ENCODE measurements at regions not wholly inside any gene's neighbourhood (a gene's known extent, or its start where the extent isn't known, plus 50 kb on each side); places are given as distances from the start of the nearest gene placed in this dataset.

- H3K4me3 ChIP-seq (ENCODE audit: low read depth, low read length, poor library complexity, severe bottlenecking): no peak overlapping the region
- H3K27ac ChIP-seq (ENCODE audit: low read depth, low read length, poor library complexity, severe bottlenecking): no peak overlapping the region
- H4K20me1 ChIP-seq (ENCODE audit: insufficient read depth, low read length): no peaks in the 10 kb centered on the region
- H3K4me1 ChIP-seq (ENCODE audit: insufficient read depth, low read length, poor library complexity, severe bottlenecking): no peaks in the 10 kb centered on the region
- H3K9me2 ChIP-seq (ENCODE audit: insufficient read depth, low read length): no peaks in the 10 kb centered on the region
- no peak overlapping the region for H3K4me2 ChIP-seq (ENCODE audit: low read length)
- CTCF ChIA-PET (ENCODE audit: unreplicated experiment): no interaction called here
- no peak for TF ChIP-seq EZH2phosphoT487 (IDR thresholded peaks at IDR 0.05; ENCODE audit: borderline replicate concordance, low read depth, low read length)
- no peak for TF ChIP-seq CTCF (conservative IDR thresholded peaks at IDR 0.05; ENCODE audit: low read length)
- no peak overlapping the region for H2AFZ ChIP-seq (ENCODE audit: low read length)
- no peak for DNase-seq (ENCODE audit: low spot score)
- H3K79me2 ChIP-seq (ENCODE audit: insufficient read depth, low read depth, low read length): no peaks in the 10 kb centered on the region
- BruUV-seq (replicated peaks): no TSS peak
- POLR2A ChIA-PET: interaction anchor here (0.7 to 1.5 kb wide), 3 partner anchors 9 to 126 kb away, joined by 3 to 6 read pairs (median 4); no protein-coding TSS in a partner anchor
- intact Hi-C loops (cut with micrococcal nuclease; ENCODE audit: unreplicated experiment): no loop called here
- H3K9me3 ChIP-seq (ENCODE audit: low read length): no peaks in the 10 kb centered on the region
- H3K36me3 ChIP-seq (ENCODE audit: insufficient read depth, low read length): no peaks in the 10 kb centered on the region
Measured at GRCh38 chr5:174556756-174557155, 167.6 kb upstream of the MSX2 start.

- Histone ChIP-seq H3K4me3 (ENCODE audit: low read depth, low read length, poor library complexity, severe bottlenecking) (no peak overlapping the region), H4K20me1 (ENCODE audit: insufficient read depth, low read length) (no peaks in the 10 kb centered on the region), H2AFZ (ENCODE audit: low read length) (no peak overlapping the region), H3K9me2 (ENCODE audit: insufficient read depth, low read length) (no peaks in the 10 kb centered on the region), H3K9me3 (ENCODE audit: low read length) (no peaks in the 10 kb centered on the region), H3K36me3 (ENCODE audit: insufficient read depth, low read length) (no peaks in the 10 kb centered on the region), H3K4me1 (ENCODE audit: insufficient read depth, low read length, poor library complexity, severe bottlenecking) (no peaks in the 10 kb centered on the region), H3K4me2 (ENCODE audit: low read length) (no peak overlapping the region), H3K79me2 (ENCODE audit: insufficient read depth, low read depth, low read length) (no peaks in the 10 kb centered on the region), H3K27ac (ENCODE audit: low read depth, low read length, poor library complexity, severe bottlenecking) (no peak overlapping the region)
- ChIA-PET POLR2A (no interaction called here), CTCF (ENCODE audit: unreplicated experiment) (no interaction called here)
- intact Hi-C loops (cut with micrococcal nuclease; ENCODE audit: unreplicated experiment): no loop called here
- no peak for TF ChIP-seq CTCF (conservative IDR thresholded peaks at IDR 0.05; ENCODE audit: low read length)
- TF ChIP-seq EZH2phosphoT487 (IDR thresholded peaks at IDR 0.05; ENCODE audit: borderline replicate concordance, low read depth, low read length): no peak
- DNase-seq (ENCODE audit: low spot score): no peak
- BruUV-seq (replicated peaks): no TSS peak
Measured at GRCh38 chr5:174558190-174558589, 166.2 kb upstream of the MSX2 start.

GRCh38 chr5:174559141-174559540, 165.2 kb upstream of the MSX2 start:
- Histone ChIP-seq H3K36me3 (ENCODE audit: insufficient read depth, low read length) (no peaks in the 10 kb centered on the region), H3K27ac (ENCODE audit: low read depth, low read length, poor library complexity, severe bottlenecking) (no peak overlapping the region), H3K4me2 (ENCODE audit: low read length) (no peak overlapping the region), H3K9me2 (ENCODE audit: insufficient read depth, low read length) (no peaks in the 10 kb centered on the region), H3K4me3 (ENCODE audit: low read depth, low read length, poor library complexity, severe bottlenecking) (no peak overlapping the region), H3K4me1 (ENCODE audit: insufficient read depth, low read length, poor library complexity, severe bottlenecking) (no peaks in the 10 kb centered on the region), H2AFZ (ENCODE audit: low read length) (no peak overlapping the region), H3K79me2 (ENCODE audit: insufficient read depth, low read depth, low read length) (no peaks in the 10 kb centered on the region), H3K9me3 (ENCODE audit: low read length) (no peaks in the 10 kb centered on the region), H4K20me1 (ENCODE audit: insufficient read depth, low read length) (no peaks in the 10 kb centered on the region)
- POLR2A ChIA-PET: no interaction called here
- CTCF ChIA-PET (ENCODE audit: unreplicated experiment): no interaction called here
- TF ChIP-seq EZH2phosphoT487 (IDR thresholded peaks at IDR 0.05; ENCODE audit: borderline replicate concordance, low read depth, low read length) (no peak), CTCF (conservative IDR thresholded peaks at IDR 0.05; ENCODE audit: low read length) (no peak)
- BruUV-seq (replicated peaks): no TSS peak
- intact Hi-C loops (cut with micrococcal nuclease; ENCODE audit: unreplicated experiment): no loop called here
- DNase-seq (ENCODE audit: low spot score): no peak

All from OCI-LY7 (cell line).